A673 (cell line): ENCODE measurements at regions not wholly inside any gene's neighbourhood (a gene's known extent, or its start where the extent isn't known, plus 50 kb on each side); places are given as distances from the start of the nearest gene placed in this dataset.

Experiments
- CTCF ChIP-seq: fragments of 300-800, 200-600 bp; sonication (generic); conservative IDR thresholded peaks from 2 replicates; pipeline ENCODE4 v1.5.1; 2017; ENCODE audit warnings: low read depth, mild to moderate bottlenecking, antibody characterized with exemption, low read length, moderate library complexity, mixed read lengths
- EZH2 ChIP-seq: fragments of 200-600 bp; sonication (generic); IDR thresholded peaks from 2 replicates; pipeline ENCODE4 v1.6.1; 2017; ENCODE audit warnings: borderline replicate concordance, low read depth, mild to moderate bottlenecking, mixed read lengths, antibody characterized with exemption, low read length; ENCODE audit not compliant: poor library complexity, severe bottlenecking

- no peak for TF ChIP-seq CTCF
- no peak for TF ChIP-seq EZH2
Measured at GRCh38 chr22:49255741-49256318, 571.8 kb downstream of the BRD1 start.
